GM18498 (cell line): ENCODE measurements at regions not wholly inside any gene's neighbourhood (a gene's known extent, or its start where the extent isn't known, plus 50 kb on each side); places are given as distances from the start of the nearest gene placed in this dataset.
"Not testable (repeated sequence)": the region's sequence is repeated elsewhere in the genome, so short reads cannot be mapped to it uniquely, and the experiment has no call there.

Experiments used
- ATAC-seq: cut with Tn5 transposase; IDR thresholded peaks from one replicate; pipeline ENCODE4 v1.9.1; 2021; ENCODE audit warnings: mild to moderate bottlenecking, moderate library complexity; ENCODE audit not compliant: unreplicated experiment

GRCh38 chr7:45401155-45401554, 173.0 kb upstream of the ADCY1 start:
- no peak for ATAC-seq

- ATAC-seq = no peak
Measured at GRCh38 chr7:45401851-45402250, 172.3 kb upstream of the ADCY1 start.

GRCh38 chr7:45402480-45403218, 171.5 kb upstream of the ADCY1 start:
- no peak for ATAC-seq

- ATAC-seq = no peak
Measured at GRCh38 chr7:45404622-45405021, 169.5 kb upstream of the ADCY1 start.

- no peak for ATAC-seq
Measured at GRCh38 chr7:45407730-45408408, 166.3 kb upstream of the ADCY1 start.

GRCh38 chr7:45408409-45408737, 165.8 kb upstream of the ADCY1 start:
- no peak for ATAC-seq

- no peak for ATAC-seq
Measured at GRCh38 chr7:45410893-45411292, 163.3 kb upstream of the ADCY1 start.

GRCh38 chr7:45413419-45413818, 160.7 kb upstream of the ADCY1 start:
- ATAC-seq = no peak

- ATAC-seq = no peak
Measured at GRCh38 chr7:45414226-45414625, 159.9 kb upstream of the ADCY1 start.

- no peak for ATAC-seq
Measured at GRCh38 chr7:45415265-45415664, 158.9 kb upstream of the ADCY1 start.

GRCh38 chr7:45416846-45417245, 157.3 kb upstream of the ADCY1 start:
- no peak for ATAC-seq

GRCh38 chr7:45417268-45417667, 156.9 kb upstream of the ADCY1 start:
- ATAC-seq = no peak

- ATAC-seq = no peak
Measured at GRCh38 chr7:45417735-45418134, 156.4 kb upstream of the ADCY1 start.

GRCh38 chr7:45420843-45421495, 153.2 kb upstream of the ADCY1 start:
- ATAC-seq = no peak

GRCh38 chr7:45421806-45422205, 152.4 kb upstream of the ADCY1 start:
- ATAC-seq = no peak

GRCh38 chr7:45430397-45430796, 143.8 kb upstream of the ADCY1 start:
- ATAC-seq = no peak

- no peak for ATAC-seq
Measured at GRCh38 chr7:45434167-45434784, 139.9 kb upstream of the ADCY1 start.

- ATAC-seq = no peak
Measured at GRCh38 chr7:45435131-45435530, 139.0 kb upstream of the ADCY1 start.

- no peak for ATAC-seq
Measured at GRCh38 chr7:45435846-45436245, 138.3 kb upstream of the ADCY1 start.

GRCh38 chr7:45440776-45441175, 133.4 kb upstream of the ADCY1 start:
- not testable (repeated sequence) for ATAC-seq

- ATAC-seq = no peak
Measured at GRCh38 chr7:45443263-45443662, 130.9 kb upstream of the ADCY1 start.
